ENCODE measurements at regions not wholly inside any gene's neighbourhood (a gene's known extent, or its start where the extent isn't known, plus 50 kb on each side); places are given as distances from the start of the nearest gene placed in this dataset.

- H3K27me3 Mint-ChIP-seq, result no peaks in the 10 kb centered on the region
- no peak overlapping the region for H3K27ac Mint-ChIP-seq
Observed at GRCh38 chr9:31471010-31471409, 913.4 kb upstream of the ACO1 start.

DNA sequence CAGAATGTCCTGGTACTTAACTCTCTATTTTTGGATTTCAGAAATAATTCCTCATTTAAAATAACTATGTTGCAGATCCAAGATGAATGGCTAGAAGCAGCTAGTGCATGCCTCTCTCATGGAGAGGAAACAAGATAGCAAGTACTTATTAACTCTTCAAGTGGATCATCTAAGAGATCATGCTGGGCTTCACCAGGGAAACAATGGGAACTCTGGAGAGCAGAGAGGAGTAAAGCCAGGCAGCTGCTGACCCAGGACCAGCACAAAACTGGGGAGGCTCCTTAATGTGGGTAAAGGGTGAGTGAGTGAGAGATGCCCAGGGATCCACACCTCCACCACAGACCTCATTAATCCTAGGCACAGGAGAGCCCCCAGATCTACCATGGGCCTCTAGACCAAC, 897.8 kb upstream of the ACO1 start:
- Mint-ChIP-seq H3K9me3 (peaks cover 0 to 4% of the 10 kb centered on the region in 2 donors), H3K27ac (no peak overlapping the region), H3K27me3 (no peaks in the 10 kb centered on the region), H3K4me1 (no peaks in the 10 kb centered on the region), H3K4me3 (no peak overlapping the region)
- ATAC-seq (no peak), DNase-seq (no peak)

More at GRCh38 chr9:31471010-31471409, 913.4 kb upstream of the ACO1 start:
- Mint-ChIP-seq H3K4me1 (peaks cover 12% of the 10 kb centered on the region), H3K4me3 (no peak overlapping the region), H3K9me3 (peaks cover 0 to 11% of the 10 kb centered on the region in 2 donors)
- ATAC-seq (no peak), DNase-seq (no peak)

DNA sequence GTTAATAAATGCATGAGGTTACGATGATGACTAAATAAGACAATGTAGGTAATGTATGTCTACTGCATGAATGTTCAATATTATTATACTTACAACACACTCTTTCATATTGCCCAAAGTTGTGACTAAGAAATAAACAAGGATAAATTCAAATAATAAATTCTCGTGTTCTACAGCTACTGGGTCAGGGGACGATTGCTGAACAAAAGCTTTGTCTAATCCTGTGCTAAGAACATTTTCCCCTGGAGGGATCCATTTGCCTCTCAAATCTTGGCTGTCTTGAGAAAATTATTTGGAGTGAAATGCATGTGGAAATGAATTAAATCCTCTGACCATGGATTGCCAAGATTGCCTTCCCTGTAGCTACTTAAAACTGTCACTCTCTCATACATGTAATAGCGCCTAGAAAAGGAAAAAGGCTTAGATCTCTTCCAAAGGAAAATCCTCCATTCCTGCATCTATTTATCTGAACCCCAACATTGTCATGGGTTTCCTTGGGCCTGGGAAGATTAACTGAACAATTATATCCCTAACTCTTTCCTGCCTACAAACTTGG, 893.8 kb upstream of the ACO1 start:
- Mint-ChIP-seq H3K9me3 (peaks cover 2 to 4% of the 10 kb centered on the region in 2 donors), H3K4me1 (no peaks in the 10 kb centered on the region), H3K27ac (no peak overlapping the region), H3K27me3 (no peaks in the 10 kb centered on the region), H3K4me3 (no peak overlapping the region)
- DNase-seq (no peak), ATAC-seq (no peak)

- DNase-seq, result no peak
Observed at GRCh38 chr9:31492229-31492628, 892.2 kb upstream of the ACO1 start.

GRCh38 chr9:31500422-31500821, 884.0 kb upstream of the ACO1 start:
- no peak for ATAC-seq
- no peaks in the 10 kb centered on the region for H3K27me3 Mint-ChIP-seq
- no peak overlapping the region for H3K27ac Mint-ChIP-seq
- no peaks in the 10 kb centered on the region for H3K4me1 Mint-ChIP-seq
- H3K9me3 Mint-ChIP-seq, result peaks cover 15 to 31% of the 10 kb centered on the region in 2 donors
- no peak for DNase-seq
- H3K4me3 Mint-ChIP-seq, result no peak overlapping the region

More at GRCh38 chr9:31492229-31492628, 892.2 kb upstream of the ACO1 start:
- ATAC-seq, result no peak
- H3K4me1 Mint-ChIP-seq, result no peaks in the 10 kb centered on the region
- no peak overlapping the region for H3K27ac Mint-ChIP-seq
- H3K9me3 Mint-ChIP-seq, result peaks cover 9 to 20% of the 10 kb centered on the region in 2 donors
- H3K4me3 Mint-ChIP-seq, result no peak overlapping the region
- no peaks in the 10 kb centered on the region for H3K27me3 Mint-ChIP-seq

DNA sequence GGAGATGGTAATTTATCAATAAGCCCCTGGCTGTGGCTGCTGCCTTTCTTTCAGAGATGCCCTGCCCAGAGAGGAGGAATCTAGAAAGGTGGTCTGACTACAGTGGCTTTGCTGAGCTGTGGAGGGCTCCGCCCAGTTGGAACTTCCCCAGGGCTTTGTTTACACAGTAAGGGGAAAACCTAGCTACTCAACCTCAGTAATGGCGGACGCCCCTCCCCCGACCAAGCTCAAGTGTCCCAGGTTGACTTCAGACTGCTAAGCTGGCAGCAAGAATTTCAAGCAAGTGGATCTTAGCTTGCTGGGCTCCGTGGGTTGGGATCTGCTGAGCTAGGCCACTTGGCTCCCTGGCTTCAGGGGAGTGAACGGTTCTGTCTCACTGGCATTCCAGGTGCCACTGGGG, 865.4 kb upstream of the ACO1 start:
- peak; percentile 50 to 70 for DNase-seq
- no peaks in the 10 kb centered on the region for H3K27me3 Mint-ChIP-seq

GRCh38 chr9:31519424-31519823, 865.0 kb upstream of the ACO1 start:
- no peak overlapping the region for H3K4me3 Mint-ChIP-seq
- H3K27me3 Mint-ChIP-seq, result no peaks in the 10 kb centered on the region
- ATAC-seq, result peak; percentile 23
- H3K27ac Mint-ChIP-seq, result peak overlapping the region in 1 of 2 donors; percentile 67
- DNase-seq, result no peak
- H3K4me1 Mint-ChIP-seq, result peaks cover 29% of the 10 kb centered on the region
- H3K9me3 Mint-ChIP-seq, result peaks cover 34 to 37% of the 10 kb centered on the region in 2 donors

More for the DNA sequence above, 865.4 kb upstream of the ACO1 start:
- ATAC-seq, result peak; percentile 92
- Mint-ChIP-seq H3K4me1 (peaks cover 29% of the 10 kb centered on the region), H3K9me3 (peaks cover 38 to 41% of the 10 kb centered on the region in 2 donors), H3K27ac (peak overlapping the region in 1 of 2 donors; percentile 78), H3K4me3 (no peak overlapping the region)

GRCh38 chr9:31519826-31520225, 864.6 kb upstream of the ACO1 start:
- Mint-ChIP-seq H3K4me3 (no peak overlapping the region), H3K27ac (peak overlapping the region in 1 of 2 donors; percentile 67), H3K27me3 (no peaks in the 10 kb centered on the region), H3K9me3 (peaks cover 33% of the 10 kb centered on the region in 2 donors), H3K4me1 (peaks cover 29% of the 10 kb centered on the region)
- no peak for DNase-seq
- ATAC-seq, result no peak

DNA sequence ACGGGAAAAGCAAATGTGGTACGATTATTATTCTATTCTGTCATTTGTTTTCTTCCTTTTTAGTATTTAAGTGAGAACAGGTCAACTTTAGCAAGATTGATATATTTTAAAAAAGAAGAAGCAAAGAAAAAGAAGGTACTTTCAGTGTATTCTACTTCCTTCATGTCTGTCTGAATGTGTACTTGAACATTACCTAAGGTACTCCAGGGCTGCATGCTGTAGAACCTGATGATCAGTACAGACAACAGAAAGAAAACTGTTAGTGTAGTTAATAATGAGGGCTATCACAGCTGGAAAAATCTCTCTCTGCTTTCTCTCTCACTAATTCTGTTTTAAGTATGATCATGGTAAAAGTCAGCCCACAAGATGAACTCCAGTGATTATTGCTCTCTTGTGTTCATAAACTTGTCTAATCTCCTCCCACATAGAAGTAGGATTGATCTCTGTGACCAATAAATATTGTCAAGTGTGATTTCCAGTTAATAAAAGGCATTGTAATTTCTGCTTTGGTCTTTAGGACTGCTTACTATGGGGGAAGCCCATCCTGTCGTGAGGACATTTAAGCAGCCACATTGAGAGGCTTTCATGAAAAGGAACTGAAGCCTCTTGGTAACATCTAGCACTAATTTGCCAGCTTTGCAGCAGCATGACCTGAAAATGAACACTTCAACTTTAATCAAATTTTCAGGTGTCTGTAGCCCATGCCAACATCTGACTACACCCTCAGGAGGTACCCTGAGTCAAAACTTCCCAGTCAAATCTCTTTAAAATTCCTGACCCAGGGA, 864.0 kb upstream of the ACO1 start:
- Mint-ChIP-seq H3K9me3 (peaks cover 26 to 28% of the 10 kb centered on the region in 2 donors), H3K4me3 (no peak overlapping the region), H3K27me3 (no peaks in the 10 kb centered on the region), H3K27ac (peak overlapping the region in 1 of 2 donors; percentile 25), H3K4me1 (peaks cover 29% of the 10 kb centered on the region)
- ATAC-seq (no peak), DNase-seq (no peak)

DNA sequence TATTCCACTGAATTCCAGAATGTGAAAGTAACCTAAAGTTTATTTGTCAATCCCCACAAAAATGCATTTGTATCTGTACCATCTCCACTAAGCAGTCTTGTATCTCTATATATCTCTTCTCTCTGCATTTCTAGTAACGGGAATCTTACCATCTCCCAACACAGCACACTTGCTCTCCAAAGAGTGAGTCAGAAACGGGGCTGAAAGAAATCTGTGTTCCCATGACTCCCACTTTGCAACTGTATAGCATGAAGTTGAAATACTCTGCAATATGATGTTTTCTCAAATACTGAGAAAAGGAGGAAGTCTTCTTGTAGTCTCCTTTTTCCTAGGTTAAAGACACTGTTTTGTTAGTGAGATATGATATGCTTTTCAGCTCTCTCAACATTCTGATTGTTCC, 848.8 kb upstream of the ACO1 start:
- no peak for DNase-seq
- ATAC-seq, result no peak
- peak overlapping the region in 1 of 2 donors; percentile 24 for H3K27ac Mint-ChIP-seq
- no peaks in the 10 kb centered on the region for H3K4me1 Mint-ChIP-seq
- no peak overlapping the region for H3K4me3 Mint-ChIP-seq
- H3K27me3 Mint-ChIP-seq, result no peaks in the 10 kb centered on the region
- H3K9me3 Mint-ChIP-seq, result peaks cover 0 to 6% of the 10 kb centered on the region in 2 donors

- H3K27me3 Mint-ChIP-seq, result no peaks in the 10 kb centered on the region
- H3K27ac Mint-ChIP-seq, result no peak overlapping the region
- H3K9me3 Mint-ChIP-seq, result peaks cover 0 to 6% of the 10 kb centered on the region in 2 donors
- no peak overlapping the region for H3K4me3 Mint-ChIP-seq
- ATAC-seq (no peak), DNase-seq (no peak)
- no peaks in the 10 kb centered on the region for H3K4me1 Mint-ChIP-seq
Observed at GRCh38 chr9:31536471-31536870, 848.0 kb upstream of the ACO1 start.

DNA sequence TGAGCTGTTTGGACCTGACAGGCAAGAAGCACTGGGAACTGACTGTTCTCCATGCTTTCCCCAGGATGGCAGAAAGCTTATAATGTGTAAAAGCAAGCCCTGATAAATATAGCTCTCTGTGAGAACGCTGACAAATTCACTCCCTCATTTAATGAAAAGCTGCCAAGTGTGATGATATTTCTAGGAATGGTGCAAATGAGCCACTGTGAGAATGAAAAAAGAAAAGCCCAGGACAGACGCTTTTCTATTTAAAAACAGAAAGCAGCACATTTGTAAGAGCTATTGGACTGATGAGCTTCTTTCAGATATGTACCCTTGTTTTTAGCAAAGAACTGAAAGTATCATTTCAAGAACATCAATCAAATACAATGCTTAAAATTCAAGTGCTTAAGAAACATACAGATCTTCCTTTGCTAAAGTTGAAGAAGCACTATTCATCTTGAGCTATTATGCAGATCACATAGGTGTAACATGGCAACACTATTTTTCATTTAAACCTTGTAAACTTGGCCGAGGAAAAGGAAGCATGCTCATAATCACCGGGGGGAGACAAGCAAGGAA, 842.6 kb upstream of the ACO1 start:
- DNase-seq, result no peak
- no peak for ATAC-seq
- Mint-ChIP-seq H3K9me3 (no peaks in the 10 kb centered on the region), H3K27me3 (no peaks in the 10 kb centered on the region), H3K4me1 (peaks cover 9% of the 10 kb centered on the region), H3K4me3 (peak overlapping the region in 1 of 2 donors; percentile 8), H3K27ac (peak overlapping the region in 1 of 2 donors; percentile 4)

DNA sequence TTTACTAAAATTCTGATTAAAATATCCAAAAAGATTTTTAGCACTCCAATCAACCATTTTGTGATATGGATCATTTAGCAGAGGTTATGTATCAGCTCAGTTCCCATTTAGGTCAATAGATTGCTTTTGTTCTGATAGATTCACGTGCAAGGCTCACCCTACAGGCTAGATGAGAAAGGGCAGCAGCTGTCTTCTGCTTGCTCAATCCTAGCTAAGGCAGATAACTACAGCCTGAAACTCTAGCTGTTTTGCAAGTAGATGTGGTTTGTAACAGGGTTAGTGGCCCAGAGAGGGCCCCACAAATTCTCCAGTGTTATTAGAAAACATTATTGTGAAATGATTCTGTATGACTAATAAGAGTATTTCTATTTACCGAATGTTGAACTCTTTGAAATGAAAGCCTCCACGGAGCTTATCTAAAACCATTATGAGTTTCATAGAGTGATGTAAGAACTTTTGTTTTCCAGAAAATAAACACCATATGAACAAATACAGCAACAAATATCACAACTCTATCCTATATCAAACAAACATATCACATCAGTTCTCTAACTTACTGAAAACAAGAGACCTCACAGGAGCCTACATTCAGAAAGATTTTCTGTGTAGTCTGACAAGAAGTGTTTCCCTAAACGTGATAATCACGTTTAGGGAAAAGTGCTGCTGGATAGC, 841.9 kb upstream of the ACO1 start:
- DNase-seq (peak in 1 of 2 donors; percentile 46), ATAC-seq (peak; percentile 99)
- Mint-ChIP-seq H3K4me1 (peaks cover 9% of the 10 kb centered on the region), H3K27ac (peak overlapping the region in 1 of 2 donors; percentile 75), H3K9me3 (no peaks in the 10 kb centered on the region), H3K4me3 (peak overlapping the region in 1 of 2 donors; percentile 8), H3K27me3 (no peaks in the 10 kb centered on the region)

DNA sequence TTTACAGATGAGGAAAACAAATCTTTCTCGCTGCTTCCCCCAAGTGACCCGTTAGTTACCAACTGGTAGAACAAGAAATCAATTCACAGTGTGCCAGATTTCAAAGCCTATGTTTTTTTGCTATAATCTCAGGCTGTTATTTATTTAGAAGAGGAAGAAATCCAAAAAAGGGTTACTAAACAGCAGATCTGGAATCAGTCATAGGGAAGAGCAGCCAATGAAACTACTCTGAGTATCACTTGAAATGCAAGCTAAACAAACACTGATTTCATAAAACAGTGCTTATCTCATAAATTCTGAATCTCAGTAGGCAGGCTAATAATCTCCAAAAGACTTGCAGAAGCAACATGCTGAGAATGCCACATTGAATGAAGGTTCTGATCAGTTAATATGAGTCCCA, 829.5 kb upstream of the ACO1 start:
- DNase-seq, result no peak
- Mint-ChIP-seq H3K9me3 (peaks cover 0 to 12% of the 10 kb centered on the region in 2 donors), H3K4me1 (no peaks in the 10 kb centered on the region)

DNA sequence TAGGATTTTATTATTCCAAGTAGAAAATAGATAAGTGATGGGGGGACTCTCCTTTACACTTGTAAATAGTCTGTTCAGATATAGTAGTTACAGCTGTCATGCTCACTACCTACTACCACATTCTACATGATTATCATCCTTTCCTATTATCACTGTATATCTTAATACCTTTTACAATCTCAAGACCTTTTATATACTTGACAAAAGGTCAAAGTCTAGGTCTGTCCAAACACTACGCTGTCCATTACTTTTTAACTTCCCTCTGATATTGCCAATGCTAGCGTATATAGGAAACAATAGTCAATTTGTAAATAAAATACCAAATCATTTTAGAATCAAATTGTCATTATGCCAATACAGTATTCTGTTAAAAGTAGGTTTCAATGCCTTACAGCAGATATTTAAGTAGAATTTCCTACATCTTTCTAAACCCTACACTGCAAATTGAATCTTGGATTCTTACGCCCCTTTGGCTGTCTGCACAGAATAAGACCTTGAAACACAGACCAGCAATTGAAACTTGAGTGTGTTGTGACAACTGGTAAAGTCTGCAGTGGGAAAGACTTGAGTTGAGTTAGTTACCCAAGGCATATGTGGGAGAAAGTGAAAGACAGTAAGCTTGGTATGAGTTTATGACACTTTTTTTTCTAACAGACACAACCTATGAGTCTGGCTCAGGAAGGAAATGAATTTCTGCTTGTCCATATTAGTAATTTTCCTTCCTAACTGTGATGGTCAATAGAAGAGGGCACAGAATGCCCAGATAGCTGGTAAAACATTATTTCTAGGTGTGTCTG, 827.6 kb upstream of the ACO1 start:
- no peaks in the 10 kb centered on the region for H3K27me3 Mint-ChIP-seq
- peaks cover 0 to 20% of the 10 kb centered on the region in 2 donors for H3K9me3 Mint-ChIP-seq
- H3K4me1 Mint-ChIP-seq, result no peaks in the 10 kb centered on the region
- DNase-seq (no peak), ATAC-seq (peak; percentile 56)
- no peak overlapping the region for H3K4me3 Mint-ChIP-seq
- peak overlapping the region in 1 of 2 donors; percentile 62 for H3K27ac Mint-ChIP-seq

More for the DNA sequence above, 829.5 kb upstream of the ACO1 start:
- ATAC-seq, result no peak
- H3K4me3 Mint-ChIP-seq, result no peak overlapping the region
- H3K27ac Mint-ChIP-seq, result no peak overlapping the region
- no peaks in the 10 kb centered on the region for H3K27me3 Mint-ChIP-seq

Data from stimulated activated naive CD8-positive, alpha-beta T cell treated with anti-CD3 and anti-CD28 coated beads, Interleukin-15, amount 100 ng/mL, for 72 hours (primary cell).